Gastrocnemius medialis (tissue), 4 donors: ENCODE measurements at regions not wholly inside any gene's neighbourhood (a gene's known extent, or its start where the extent isn't known, plus 50 kb on each side); places are given as distances from the start of the nearest gene placed in this dataset.
"Not testable (repeated sequence)": the region's sequence is repeated elsewhere in the genome, so short reads cannot be mapped to it uniquely, and the experiment has no call there.

Source experiments
- ATAC-seq, 2 donors: fragments of 150-250 bp; one replicate each; pipeline ENCODE4 v1.9.1; 2016
- DNase-seq, 2 donors: peaks; one replicate each; pipeline ENCODE4 v3.0.0-alpha.2; 2019
- H3K27ac ChIP-seq, 4 donors: fragments of 200-600 bp; sonication (generic); 1 replicate in 1 of 4; 2 replicates in 3 of 4; pipeline ENCODE4 v1.5.1; 2016 to 2018; ENCODE audit warnings: mild to moderate bottlenecking in 2 of 4, moderate library complexity in 1 of 4
- H3K27me3 ChIP-seq, 3 donors: fragments of 200-600 bp; sonication (generic) in 2 of 3; 1 replicate in 1 of 3; 2 replicates in 2 of 3; pipeline versions ENCODE4 v1.5.1 to v1.6.0; 2016 to 2019; ENCODE audit warnings: mild to moderate bottlenecking in 1 of 3, moderate library complexity in 1 of 3
- H3K36me3 ChIP-seq, 2 donors: fragments of 200-600 bp; sonication (generic) in 1 of 2; one replicate each; pipeline ENCODE4 v1.5.1; 2017 to 2018
- H3K4me1 ChIP-seq, 2 donors: fragments of 200-600 bp; sonication (generic) in 1 of 2; one replicate each; pipeline ENCODE4 v1.5.1; 2016 to 2017; ENCODE audit warnings: mild to moderate bottlenecking in 2 of 2
- H3K4me3 ChIP-seq, 4 donors: fragments of 200-600 bp; sonication (generic) in 3 of 4; 1 replicate in 1 of 4; 2 replicates in 3 of 4; pipeline ENCODE4 v1.5.1; 2016 to 2019; ENCODE audit warnings: mild to moderate bottlenecking in 2 of 4
- H3K9me3 ChIP-seq, 3 donors: fragments of 200-600 bp; sonication (generic) in 2 of 3; 1 replicate in 1 of 3; 2 replicates in 2 of 3; pipeline ENCODE4 v1.5.1; 2016 to 2019
- CTCF ChIP-seq, 5 experiments: fragments of 450-650 bp in 3 of 5; fragments of 200-600 bp in 2 of 5; sonication (generic) in 2 of 5; IDR thresholded peaks in 4 of 5; conservative IDR thresholded peaks in 1 of 5; 1 replicate in 4 of 5; 2 replicates in 1 of 5; pipeline ENCODE4 v1.5.1; 2016 to 2019; ENCODE audit warnings: antibody characterized with exemption in 5 of 5, mild to moderate bottlenecking in 3 of 5, moderate library complexity in 3 of 5
- POLR2A ChIP-seq, 2 donors: fragments of 450-650 bp; IDR thresholded peaks; one replicate each; pipeline ENCODE4 v1.6.1; 2017; ENCODE audit warnings: antibody characterized with exemption in 2 of 2, mild to moderate bottlenecking in 2 of 2, moderate library complexity in 2 of 2
- in situ Hi-C, 4 donors: fragments of 200-750 bp; cut with MboI; loops; one replicate each; pipeline versions ENCODE4 v1.15.0 to v1.8.0; 2017; ENCODE audit warnings: low sequenced_read_pairs in 4 of 4
- intact Hi-C: fragments of 100-400 bp; cut with DNase I; formaldehyde crosslinking; loops from one replicate; pipeline ENCODE4 v1.15.1; 2023; ENCODE audit warnings: low total_unique reads

GRCh38 chr4:112956484-112956896 is 93.0 kb upstream of the ANK2 start:
- ATAC-seq (no peak), DNase-seq (no peak)
- no peak overlapping the region for H3K4me3 ChIP-seq
- intact Hi-C loops, result no loop called here
- H3K9me3 ChIP-seq, result no peaks in the 10 kb centered on the region
- in situ Hi-C loops, result no loop called here
- no peaks in the 10 kb centered on the region for H3K36me3 ChIP-seq
- TF ChIP-seq POLR2A (IDR thresholded peaks at IDR 0.05), result no peak
- TF ChIP-seq CTCF (IDR thresholded peaks at IDR 0.05 in 4 of 5, conservative IDR thresholded peaks at IDR 0.05 in 1 of 5), result no peak
- H3K4me1 ChIP-seq, result no peaks in the 10 kb centered on the region
- H3K27me3 ChIP-seq, result no peaks in the 10 kb centered on the region
- H3K27ac ChIP-seq, result no peak overlapping the region

DNA sequence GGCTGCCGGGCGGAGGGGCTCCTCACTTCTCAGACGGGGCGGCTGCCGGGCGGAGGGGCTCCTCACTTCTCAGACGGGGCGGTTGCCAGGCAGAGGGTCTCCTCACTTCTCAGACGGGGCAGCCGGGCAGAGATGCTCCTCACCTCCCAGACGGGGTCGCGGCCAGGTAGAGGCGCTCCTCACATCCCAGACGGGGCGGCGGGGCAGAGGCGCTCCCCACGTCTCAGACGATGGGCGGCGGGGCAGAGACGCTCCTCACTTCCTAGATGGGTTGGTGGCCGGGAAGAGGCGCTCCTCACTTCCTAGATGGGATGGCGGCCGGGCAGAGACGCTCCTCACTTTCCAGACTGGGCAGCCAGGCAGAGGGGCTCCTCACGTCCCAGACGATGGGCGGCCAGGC is 91.7 kb upstream of the ANK2 start:
- H3K4me1 ChIP-seq, in situ Hi-C loops, H3K27me3 ChIP-seq, H3K9me3 ChIP-seq, H3K36me3 ChIP-seq, ATAC-seq, H3K27ac ChIP-seq, H3K4me3 ChIP-seq, DNase-seq, intact Hi-C loops: not testable (repeated sequence)

GRCh38 chr4:112966701-112967488 is 82.6 kb upstream of the ANK2 start:
- H3K27me3 ChIP-seq, result no peaks in the 10 kb centered on the region
- no peak overlapping the region for H3K27ac ChIP-seq
- no peaks in the 10 kb centered on the region for H3K4me1 ChIP-seq
- no peak for DNase-seq
- no peaks in the 10 kb centered on the region for H3K9me3 ChIP-seq
- no peak overlapping the region for H3K4me3 ChIP-seq
- no peak for TF ChIP-seq CTCF (IDR thresholded peaks at IDR 0.05 in 4 of 5, conservative IDR thresholded peaks at IDR 0.05 in 1 of 5)
- no peak for TF ChIP-seq POLR2A (IDR thresholded peaks at IDR 0.05)
- ATAC-seq, result no peak
- intact Hi-C loops, result no loop called here
- in situ Hi-C loops, result no loop called here
- no peaks in the 10 kb centered on the region for H3K36me3 ChIP-seq

DNA sequence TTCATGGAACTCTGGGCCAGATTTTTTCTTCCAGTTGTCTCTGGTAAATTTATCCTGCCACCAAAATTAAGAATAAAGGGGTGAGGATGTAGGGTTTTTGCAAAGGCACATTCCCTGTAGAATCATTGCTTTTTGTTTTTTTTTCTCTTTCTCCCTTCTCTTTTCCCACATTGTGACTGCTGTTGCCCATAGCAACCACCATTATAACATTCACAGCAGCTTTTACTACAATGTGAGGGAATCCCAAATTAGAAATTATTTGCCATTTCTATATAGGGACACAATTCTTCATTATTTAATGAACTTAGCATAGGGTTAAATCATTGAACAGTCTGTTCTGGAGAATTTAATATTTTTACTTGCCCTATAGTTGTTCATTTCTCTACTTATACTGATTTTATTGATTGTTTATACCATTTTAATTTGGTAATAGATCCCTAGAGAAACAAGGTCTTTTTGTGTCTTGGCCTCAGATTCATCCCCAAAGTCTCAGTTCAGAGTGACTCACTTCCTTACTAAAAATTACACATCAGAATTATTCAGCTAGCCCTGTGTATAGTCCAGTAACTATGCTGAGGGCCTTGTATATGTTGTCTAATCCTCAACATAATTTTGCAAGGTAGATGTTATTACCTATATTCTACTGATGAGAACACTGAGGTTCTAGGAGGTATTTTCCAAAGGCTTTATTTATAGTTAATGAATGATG is 80.8 kb upstream of the ANK2 start:
- Histone ChIP-seq H3K9me3 (no peaks in the 10 kb centered on the region), H3K4me1 (no peaks in the 10 kb centered on the region), H3K36me3 (no peaks in the 10 kb centered on the region), H3K27ac (no peak overlapping the region), H3K4me3 (no peak overlapping the region), H3K27me3 (no peaks in the 10 kb centered on the region)
- in situ Hi-C loops, result no loop called here
- intact Hi-C loops, result no loop called here
- no peak for DNase-seq
- ATAC-seq, result no peak
- TF ChIP-seq POLR2A (IDR thresholded peaks at IDR 0.05), result no peak
- no peak for TF ChIP-seq CTCF (IDR thresholded peaks at IDR 0.05 in 4 of 5, conservative IDR thresholded peaks at IDR 0.05 in 1 of 5)

DNA sequence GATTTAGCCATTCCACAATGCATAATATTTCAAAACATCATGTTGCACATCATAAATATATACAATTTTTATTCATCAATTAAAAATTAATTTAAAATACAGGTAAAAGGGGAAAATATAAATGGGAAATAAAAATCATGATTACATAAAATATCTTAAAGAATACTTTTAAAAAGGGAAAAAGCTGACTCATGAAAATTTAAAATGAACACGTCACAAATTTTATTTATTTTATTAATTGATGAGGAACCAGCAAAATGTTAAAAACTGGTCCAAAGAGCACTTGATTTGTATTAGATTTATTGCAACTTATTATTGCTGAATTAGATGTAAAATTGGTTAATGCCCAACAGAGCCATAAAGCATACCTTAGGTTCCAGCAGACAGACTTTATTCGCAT is 78.5 kb upstream of the ANK2 start:
- no peak for DNase-seq
- H3K36me3 ChIP-seq, result no peaks in the 10 kb centered on the region
- in situ Hi-C loops, result no loop called here
- TF ChIP-seq CTCF (IDR thresholded peaks at IDR 0.05 in 4 of 5, conservative IDR thresholded peaks at IDR 0.05 in 1 of 5) (no peak), POLR2A (IDR thresholded peaks at IDR 0.05) (no peak)
- no peak overlapping the region for H3K4me3 ChIP-seq
- H3K4me1 ChIP-seq, result no peaks in the 10 kb centered on the region
- no peaks in the 10 kb centered on the region for H3K9me3 ChIP-seq
- ATAC-seq, result no peak
- no peak overlapping the region for H3K27ac ChIP-seq
- no peaks in the 10 kb centered on the region for H3K27me3 ChIP-seq
- intact Hi-C loops, result no loop called here
